ENCODE measurements at regions not wholly inside any gene's neighbourhood (a gene's known extent, or its start where the extent isn't known, plus 50 kb on each side); places are given as distances from the start of the nearest gene placed in this dataset.

DNA sequence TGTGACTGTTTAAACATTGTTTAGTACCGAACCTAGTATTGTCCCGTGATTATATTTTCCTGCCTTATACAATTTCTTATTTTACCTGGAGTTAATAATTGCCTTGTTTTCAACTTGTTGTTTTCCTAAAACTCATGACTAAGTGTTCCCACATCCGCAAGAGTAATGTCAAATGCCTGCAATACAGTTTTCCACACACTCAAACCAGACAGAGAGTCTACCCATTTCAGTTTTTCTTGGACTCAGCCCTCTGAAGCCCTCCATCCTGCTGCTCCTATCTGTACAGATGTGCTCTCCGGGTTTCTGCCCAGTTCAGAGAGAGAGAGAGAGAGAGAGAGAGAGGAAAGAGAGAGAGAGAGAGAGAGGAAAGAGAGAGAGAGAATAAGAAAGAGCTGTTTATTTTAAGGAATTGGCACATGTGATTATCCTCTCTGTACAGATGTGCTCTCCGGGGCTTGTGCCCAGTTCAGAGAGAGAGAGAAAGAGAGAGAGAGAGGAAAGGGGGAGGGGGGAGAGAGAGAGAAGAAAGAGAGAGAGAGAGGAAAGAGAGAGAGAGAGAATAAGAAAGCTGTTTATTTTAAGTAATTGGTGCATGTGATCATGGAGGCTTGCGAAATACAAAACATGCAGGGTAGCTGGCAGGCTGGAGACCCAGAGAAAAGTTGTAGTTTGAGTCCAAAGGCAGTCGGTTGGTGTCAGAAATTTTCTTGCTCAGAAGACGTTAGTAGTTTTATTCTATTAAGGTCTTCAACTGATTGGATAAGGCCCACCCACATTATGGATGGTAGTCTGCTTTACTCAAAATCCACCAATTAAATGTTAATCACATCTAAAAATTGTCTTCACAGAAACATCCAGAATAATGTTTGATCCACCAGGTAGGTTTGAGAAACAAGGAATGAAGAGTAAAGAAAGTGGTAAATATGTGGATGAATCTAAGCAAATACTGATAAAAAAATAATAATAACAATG lies 104.1 kb upstream of the GOLGA8J start:
- TF ChIP-seq, protein P1, sequence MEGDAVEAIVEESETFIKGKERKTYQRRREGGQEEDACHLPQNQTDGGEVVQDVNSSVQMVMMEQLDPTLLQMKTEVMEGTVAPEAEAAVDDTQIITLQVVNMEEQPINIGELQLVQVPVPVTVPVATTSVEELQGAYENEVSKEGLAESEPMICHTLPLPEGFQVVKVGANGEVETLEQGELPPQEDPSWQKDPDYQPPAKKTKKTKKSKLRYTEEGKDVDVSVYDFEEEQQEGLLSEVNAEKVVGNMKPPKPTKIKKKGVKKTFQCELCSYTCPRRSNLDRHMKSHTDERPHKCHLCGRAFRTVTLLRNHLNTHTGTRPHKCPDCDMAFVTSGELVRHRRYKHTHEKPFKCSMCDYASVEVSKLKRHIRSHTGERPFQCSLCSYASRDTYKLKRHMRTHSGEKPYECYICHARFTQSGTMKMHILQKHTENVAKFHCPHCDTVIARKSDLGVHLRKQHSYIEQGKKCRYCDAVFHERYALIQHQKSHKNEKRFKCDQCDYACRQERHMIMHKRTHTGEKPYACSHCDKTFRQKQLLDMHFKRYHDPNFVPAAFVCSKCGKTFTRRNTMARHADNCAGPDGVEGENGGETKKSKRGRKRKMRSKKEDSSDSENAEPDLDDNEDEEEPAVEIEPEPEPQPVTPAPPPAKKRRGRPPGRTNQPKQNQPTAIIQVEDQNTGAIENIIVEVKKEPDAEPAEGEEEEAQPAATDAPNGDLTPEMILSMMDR (IDR thresholded peaks at IDR 0.05): no peak
- no peak for TF ChIP-seq POLR2A (IDR thresholded peaks at IDR 0.05)
